MM.1S (cell line): ENCODE measurements at regions not wholly inside any gene's neighbourhood (a gene's known extent, or its start where the extent isn't known, plus 50 kb on each side); places are given as distances from the start of the nearest gene placed in this dataset.

Experiments used
- DNase-seq: peaks from one replicate; pipeline ENCODE4 v3.0.0-alpha.2; 2015
- H2AFZ ChIP-seq: fragments of 300-600 bp; sonication (generic); 2 replicates; pipeline ENCODE4 v1.6.0; 2016; ENCODE audit warnings: antibody characterized with exemption, low read length
- H3F3A ChIP-seq: fragments of 300-600 bp; sonication (generic); 2 replicates; pipeline ENCODE4 v1.6.1; 2016; ENCODE audit warnings: mild to moderate bottlenecking, antibody characterized with exemption, low read length, moderate library complexity, mixed read lengths; ENCODE audit not compliant: insufficient read depth
- H3K27ac ChIP-seq: fragments of 300-600 bp; sonication (generic); 2 replicates; pipeline ENCODE4 v1.5.1; 2016; ENCODE audit warnings: mild to moderate bottlenecking, low read length
- H3K27me3 ChIP-seq: fragments of 300-600 bp; sonication (generic); replicated peaks from 2 replicates; pipeline ENCODE4 v1.6.0; 2016; ENCODE audit warnings: low read length; ENCODE audit not compliant: insufficient read depth
- H3K36me3 ChIP-seq: fragments of 300-600 bp; sonication (generic); replicated peaks from 2 replicates; pipeline ENCODE4 v1.6.1; 2016; ENCODE audit warnings: mild to moderate bottlenecking, low read length, mixed read lengths; ENCODE audit not compliant: insufficient read depth
- H3K4me1 ChIP-seq: fragments of 300-600 bp; sonication (generic); 2 replicates; pipeline ENCODE4 v1.6.1; 2016; ENCODE audit warnings: low read length, mixed read lengths
- H3K4me2 ChIP-seq: fragments of 300-600 bp; sonication (generic); 2 replicates; pipeline ENCODE4 v1.6.0; 2016; ENCODE audit warnings: low read depth, low read length
- H3K4me3 ChIP-seq: fragments of 300-600 bp; sonication (generic); 2 replicates; pipeline ENCODE4 v1.5.1; 2016; ENCODE audit warnings: low read length, mixed read lengths
- H3K79me2 ChIP-seq: fragments of 300-600 bp; sonication (generic); 2 replicates; pipeline ENCODE4 v1.6.1; 2016; ENCODE audit warnings: mixed run types, low read length, mixed read lengths
- H3K9ac ChIP-seq: fragments of 300-600 bp; sonication (generic); 2 replicates; pipeline ENCODE4 v1.6.1; 2016; ENCODE audit warnings: low read length, mixed read lengths
- H3K9me2 ChIP-seq: fragments of 300-600 bp; sonication (generic); replicated peaks from 2 replicates; pipeline ENCODE4 v1.6.1; 2016; ENCODE audit warnings: mild to moderate bottlenecking, low read length, mixed read lengths; ENCODE audit not compliant: insufficient read depth
- H3K9me3 ChIP-seq: fragments of 300-600 bp; sonication (generic); replicated peaks from 2 replicates; pipeline ENCODE4 v1.6.1; 2016; ENCODE audit warnings: mild to moderate bottlenecking, low read length, mixed read lengths; ENCODE audit not compliant: insufficient read depth
- H4K20me1 ChIP-seq: fragments of 300-600 bp; sonication (generic); 2 replicates; pipeline ENCODE4 v1.6.1; 2016; ENCODE audit warnings: mild to moderate bottlenecking, low read length, moderate library complexity, mixed read lengths; ENCODE audit not compliant: insufficient read depth
- EZH2 ChIP-seq: fragments of 300-600 bp; sonication (generic); optimal IDR thresholded peaks from 2 replicates; pipeline ENCODE3; 2017; ENCODE audit warnings: low read depth, mild to moderate bottlenecking, antibody characterized with exemption, low read length, mixed read lengths
- EZH2phosphoT487 ChIP-seq: fragments of 300-600 bp; sonication (generic); IDR thresholded peaks from 2 replicates; pipeline ENCODE4 v1.6.1; 2018; ENCODE audit warnings: antibody characterized with exemption, low read length
- TF ChIP-seq, protein P1 (sequence below): fragments of 300-600 bp; sonication (generic); IDR thresholded peaks from 2 replicates; pipeline ENCODE4 v1.5.1; 2016; ENCODE audit warnings: antibody characterized with exemption, low read length, mixed read lengths

DNA sequence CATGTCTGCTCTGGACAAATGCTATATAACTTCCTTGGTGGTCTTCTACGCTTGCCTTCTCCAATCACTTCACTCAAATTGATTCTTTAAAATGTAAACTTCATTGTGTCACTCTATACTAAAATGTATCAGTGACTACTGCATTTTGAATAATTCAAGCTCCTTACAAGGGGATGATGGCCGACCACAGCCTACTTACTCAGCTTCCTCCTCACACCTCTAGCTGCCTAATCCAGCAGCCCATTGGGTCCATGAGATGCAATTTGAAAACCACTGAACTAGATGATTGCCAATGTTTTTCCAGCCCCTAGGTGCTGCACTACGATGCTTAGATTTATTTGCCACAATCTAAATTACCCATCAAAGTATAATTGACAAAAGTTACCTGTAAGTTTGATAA lies 120.7 kb downstream of the CTAGE1 start:
- H2AFZ ChIP-seq, result no peak overlapping the region
- H3K9ac ChIP-seq, result no peak overlapping the region
- no peaks in the 10 kb centered on the region for H4K20me1 ChIP-seq
- DNase-seq, result no peak
- H3F3A ChIP-seq, result no peaks in the 10 kb centered on the region
- no peak overlapping the region for H3K4me2 ChIP-seq
- 0 out of 2 replicates have a peak, but pooled peaks cover 3% of the 10 kb centered on the region for H3K9me3 ChIP-seq
- no peaks in the 10 kb centered on the region for H3K9me2 ChIP-seq
- H3K27me3 ChIP-seq, result no peaks in the 10 kb centered on the region
- H3K4me3 ChIP-seq, result no peak overlapping the region
- TF ChIP-seq, protein P1, sequence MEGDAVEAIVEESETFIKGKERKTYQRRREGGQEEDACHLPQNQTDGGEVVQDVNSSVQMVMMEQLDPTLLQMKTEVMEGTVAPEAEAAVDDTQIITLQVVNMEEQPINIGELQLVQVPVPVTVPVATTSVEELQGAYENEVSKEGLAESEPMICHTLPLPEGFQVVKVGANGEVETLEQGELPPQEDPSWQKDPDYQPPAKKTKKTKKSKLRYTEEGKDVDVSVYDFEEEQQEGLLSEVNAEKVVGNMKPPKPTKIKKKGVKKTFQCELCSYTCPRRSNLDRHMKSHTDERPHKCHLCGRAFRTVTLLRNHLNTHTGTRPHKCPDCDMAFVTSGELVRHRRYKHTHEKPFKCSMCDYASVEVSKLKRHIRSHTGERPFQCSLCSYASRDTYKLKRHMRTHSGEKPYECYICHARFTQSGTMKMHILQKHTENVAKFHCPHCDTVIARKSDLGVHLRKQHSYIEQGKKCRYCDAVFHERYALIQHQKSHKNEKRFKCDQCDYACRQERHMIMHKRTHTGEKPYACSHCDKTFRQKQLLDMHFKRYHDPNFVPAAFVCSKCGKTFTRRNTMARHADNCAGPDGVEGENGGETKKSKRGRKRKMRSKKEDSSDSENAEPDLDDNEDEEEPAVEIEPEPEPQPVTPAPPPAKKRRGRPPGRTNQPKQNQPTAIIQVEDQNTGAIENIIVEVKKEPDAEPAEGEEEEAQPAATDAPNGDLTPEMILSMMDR, result no peak
- TF ChIP-seq EZH2, result no peak
- no peak for TF ChIP-seq EZH2phosphoT487
- H3K36me3 ChIP-seq, result no peaks in the 10 kb centered on the region
- H3K27ac ChIP-seq, result no peak overlapping the region
- H3K79me2 ChIP-seq, result no peaks in the 10 kb centered on the region
- H3K4me1 ChIP-seq, result no peaks in the 10 kb centered on the region

DNA sequence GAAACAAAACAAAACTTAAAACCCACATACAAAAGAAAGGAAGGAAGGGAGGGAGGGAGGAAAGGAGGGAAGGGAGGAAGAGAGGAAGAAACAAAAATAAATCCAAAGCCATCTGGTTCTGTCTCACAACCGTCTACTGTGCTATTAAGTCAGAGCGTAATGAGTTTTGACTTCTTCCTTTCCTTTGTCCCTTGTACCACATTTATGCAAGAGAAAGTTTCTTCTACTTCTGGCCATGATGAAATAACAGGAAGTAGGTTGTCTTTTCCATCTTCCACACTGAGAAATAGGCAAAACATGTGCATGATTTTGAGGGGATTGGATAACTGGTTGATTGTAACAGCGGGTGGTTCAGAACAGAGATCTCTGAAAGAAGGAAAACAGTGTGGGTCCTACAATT lies 121.4 kb downstream of the CTAGE1 start:
- Histone ChIP-seq H3K79me2 (no peaks in the 10 kb centered on the region), H3K36me3 (no peaks in the 10 kb centered on the region), H3F3A (no peaks in the 10 kb centered on the region), H3K27me3 (no peaks in the 10 kb centered on the region), H3K9ac (no peak overlapping the region), H4K20me1 (no peaks in the 10 kb centered on the region), H3K9me3 (0 out of 2 replicates have a peak, but pooled peaks cover 3% of the 10 kb centered on the region), H3K4me1 (no peaks in the 10 kb centered on the region), H3K4me2 (no peak overlapping the region), H3K27ac (no peak overlapping the region), H3K4me3 (no peak overlapping the region), H2AFZ (no peak overlapping the region), H3K9me2 (no peaks in the 10 kb centered on the region)
- TF ChIP-seq, protein P1, result no peak
- no peak for TF ChIP-seq EZH2phosphoT487
- DNase-seq, result no peak

DNA sequence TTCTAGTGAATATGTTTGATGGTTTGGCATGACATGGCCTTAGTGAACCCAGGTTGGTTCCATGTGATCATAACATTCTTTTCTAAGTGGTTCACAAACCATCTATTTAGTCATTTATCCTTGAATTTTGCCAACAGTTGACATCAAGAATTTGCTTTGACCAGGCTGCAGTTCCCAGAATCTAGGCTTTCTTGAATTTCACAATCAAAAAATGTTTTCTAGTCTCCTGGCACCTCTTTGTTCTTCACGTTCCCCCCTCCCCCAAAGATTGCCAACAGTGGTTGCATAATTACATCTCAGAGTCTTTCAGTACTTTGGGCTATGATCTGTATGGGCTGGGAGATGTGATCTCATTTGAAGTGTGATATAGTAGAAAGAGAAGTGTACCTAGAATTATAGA lies 124.0 kb downstream of the GATA6 start:
- H2AFZ ChIP-seq, result no peak overlapping the region
- no peak overlapping the region for H3K4me2 ChIP-seq
- H3K9me3 ChIP-seq, result 0 out of 2 replicates have a peak, but pooled peaks cover 3% of the 10 kb centered on the region
- no peaks in the 10 kb centered on the region for H3K4me1 ChIP-seq
- TF ChIP-seq EZH2phosphoT487 (no peak), EZH2 (no peak)
- TF ChIP-seq, protein P1, result no peak
- DNase-seq, result no peak
- H3F3A ChIP-seq, result no peaks in the 10 kb centered on the region
- H3K36me3 ChIP-seq, result no peaks in the 10 kb centered on the region
- H3K9me2 ChIP-seq, result no peaks in the 10 kb centered on the region
- H3K27me3 ChIP-seq, result no peaks in the 10 kb centered on the region
- no peaks in the 10 kb centered on the region for H3K79me2 ChIP-seq
- no peaks in the 10 kb centered on the region for H4K20me1 ChIP-seq
- H3K27ac ChIP-seq, result no peak overlapping the region
- no peak overlapping the region for H3K9ac ChIP-seq
- H3K4me3 ChIP-seq, result no peak overlapping the region
